ENCODE measurements at regions not wholly inside any gene's neighbourhood (a gene's known extent, or its start where the extent isn't known, plus 50 kb on each side); places are given as distances from the start of the nearest gene placed in this dataset.

DNA sequence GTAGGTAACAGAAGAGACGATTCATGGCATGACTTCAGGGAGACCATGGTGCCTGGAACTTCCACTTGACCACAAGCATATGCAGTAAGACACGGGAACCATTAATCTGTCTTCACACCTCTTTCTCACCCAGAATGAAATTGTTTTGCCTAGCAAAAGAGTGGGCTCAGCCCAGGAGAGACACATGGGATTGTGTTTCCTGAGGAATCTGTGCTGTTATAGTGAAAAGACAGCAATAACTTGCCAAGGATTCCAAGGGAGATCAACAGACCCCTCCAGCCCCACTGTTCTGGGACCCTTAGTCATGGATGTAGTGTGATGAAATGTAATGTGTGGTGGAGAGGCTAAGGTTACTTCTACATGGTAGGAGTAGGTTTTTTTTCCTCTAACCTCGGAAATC, 192.5 kb upstream of the NPVF start:
- H3K9ac ChIP-seq (ENCODE audit: low read length) = no peak overlapping the region
- H3K4me3 ChIP-seq (ENCODE audit: low read length) = no peak overlapping the region
- H3K27ac ChIP-seq (ENCODE audit: low read depth, low read length) = no peak overlapping the region
- H3K27me3 ChIP-seq (ENCODE audit: control insufficient read depth, insufficient read depth, low read length) = no peaks in the 10 kb centered on the region
- no peaks in the 10 kb centered on the region for H3K4me1 ChIP-seq (ENCODE audit: control insufficient read depth, insufficient read depth, low read length)
- no peaks in the 10 kb centered on the region for H3K36me3 ChIP-seq (ENCODE audit: control insufficient read depth, insufficient read depth, low read length)

- no peak overlapping the region for H3K27ac ChIP-seq (ENCODE audit: low read depth, low read length)
- H3K36me3 ChIP-seq (ENCODE audit: control insufficient read depth, insufficient read depth, low read length) = no peaks in the 10 kb centered on the region
- H3K4me3 ChIP-seq (ENCODE audit: low read length) = no peak overlapping the region
These were observed 195.8 kb upstream of the NPVF start for GRCh38 chr7:25424113-25424512.

DNA sequence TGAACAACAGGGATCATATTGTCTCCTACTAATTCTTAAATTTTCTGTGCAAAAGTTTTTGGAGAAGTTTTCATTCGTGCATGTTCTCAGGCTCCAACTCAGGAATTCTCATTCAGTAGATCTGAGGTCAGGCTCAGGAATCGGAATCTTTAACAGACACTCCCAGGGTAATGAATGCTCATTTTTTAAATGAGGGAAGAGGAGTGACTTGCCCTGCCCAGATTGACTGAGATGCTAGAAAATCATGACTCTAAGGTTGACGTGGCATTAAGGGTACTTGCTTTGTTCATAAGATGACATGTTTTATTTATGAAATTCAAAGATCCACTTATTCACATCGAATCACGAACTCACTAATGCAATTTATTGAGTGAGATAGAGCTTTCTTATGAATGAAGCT, 196.6 kb upstream of the NPVF start:
- no peak overlapping the region for H3K4me3 ChIP-seq (ENCODE audit: low read length)
- no peak overlapping the region for H3K9ac ChIP-seq (ENCODE audit: low read length)
- H3K27me3 ChIP-seq (ENCODE audit: control insufficient read depth, insufficient read depth, low read length) = no peaks in the 10 kb centered on the region
- no peaks in the 10 kb centered on the region for H3K36me3 ChIP-seq (ENCODE audit: control insufficient read depth, insufficient read depth, low read length)
- H3K4me1 ChIP-seq (ENCODE audit: control insufficient read depth, insufficient read depth, low read length) = no peaks in the 10 kb centered on the region
- no peak overlapping the region for H3K27ac ChIP-seq (ENCODE audit: low read depth, low read length)

More at GRCh38 chr7:25424113-25424512, 195.8 kb upstream of the NPVF start:
- H3K27me3 ChIP-seq (ENCODE audit: control insufficient read depth, insufficient read depth, low read length) = no peaks in the 10 kb centered on the region
- H3K9ac ChIP-seq (ENCODE audit: low read length) = no peak overlapping the region
- no peaks in the 10 kb centered on the region for H3K4me1 ChIP-seq (ENCODE audit: control insufficient read depth, insufficient read depth, low read length)

GRCh38 chr7:25427721-25428120, 199.4 kb upstream of the NPVF start:
- no peaks in the 10 kb centered on the region for H3K4me1 ChIP-seq (ENCODE audit: control insufficient read depth, insufficient read depth, low read length)
- no peak overlapping the region for H3K9ac ChIP-seq (ENCODE audit: low read length)
- H3K4me3 ChIP-seq (ENCODE audit: low read length) = no peak overlapping the region
- no peaks in the 10 kb centered on the region for H3K27me3 ChIP-seq (ENCODE audit: control insufficient read depth, insufficient read depth, low read length)
- H3K27ac ChIP-seq (ENCODE audit: low read depth, low read length) = no peak overlapping the region
- no peaks in the 10 kb centered on the region for H3K36me3 ChIP-seq (ENCODE audit: control insufficient read depth, insufficient read depth, low read length)

GRCh38 chr7:25429731-25430130, 201.4 kb upstream of the NPVF start:
- H3K4me1 ChIP-seq (ENCODE audit: control insufficient read depth, insufficient read depth, low read length) = no peaks in the 10 kb centered on the region
- H3K27ac ChIP-seq (ENCODE audit: low read depth, low read length) = no peak overlapping the region
- no peaks in the 10 kb centered on the region for H3K36me3 ChIP-seq (ENCODE audit: control insufficient read depth, insufficient read depth, low read length)
- H3K9ac ChIP-seq (ENCODE audit: low read length) = no peak overlapping the region
- H3K4me3 ChIP-seq (ENCODE audit: low read length) = no peak overlapping the region
- H3K27me3 ChIP-seq (ENCODE audit: control insufficient read depth, insufficient read depth, low read length) = no peaks in the 10 kb centered on the region

- Histone ChIP-seq H3K4me1 (ENCODE audit: control insufficient read depth, insufficient read depth, low read length) (no peaks in the 10 kb centered on the region), H3K36me3 (ENCODE audit: control insufficient read depth, insufficient read depth, low read length) (no peaks in the 10 kb centered on the region), H3K27ac (ENCODE audit: low read depth, low read length) (no peak overlapping the region), H3K27me3 (ENCODE audit: control insufficient read depth, insufficient read depth, low read length) (no peaks in the 10 kb centered on the region), H3K9ac (ENCODE audit: low read length) (no peak overlapping the region), H3K4me3 (ENCODE audit: low read length) (no peak overlapping the region)
These were observed 202.1 kb upstream of the NPVF start for GRCh38 chr7:25430200-25430931.

GRCh38 chr7:25431956-25432450, 203.7 kb upstream of the NPVF start:
- Histone ChIP-seq H3K9ac (ENCODE audit: low read length) (no peak overlapping the region), H3K27me3 (ENCODE audit: control insufficient read depth, insufficient read depth, low read length) (no peaks in the 10 kb centered on the region), H3K27ac (ENCODE audit: low read depth, low read length) (no peak overlapping the region), H3K4me3 (ENCODE audit: low read length) (no peak overlapping the region), H3K4me1 (ENCODE audit: control insufficient read depth, insufficient read depth, low read length) (no peaks in the 10 kb centered on the region), H3K36me3 (ENCODE audit: control insufficient read depth, insufficient read depth, low read length) (no peaks in the 10 kb centered on the region)

- Histone ChIP-seq H3K4me3 (ENCODE audit: low read length) (no peak overlapping the region), H3K36me3 (ENCODE audit: control insufficient read depth, insufficient read depth, low read length) (no peaks in the 10 kb centered on the region), H3K9ac (ENCODE audit: low read length) (no peak overlapping the region), H3K27ac (ENCODE audit: low read depth, low read length) (no peak overlapping the region), H3K4me1 (ENCODE audit: control insufficient read depth, insufficient read depth, low read length) (no peaks in the 10 kb centered on the region), H3K27me3 (ENCODE audit: control insufficient read depth, insufficient read depth, low read length) (no peaks in the 10 kb centered on the region)
These were observed 204.5 kb upstream of the NPVF start for GRCh38 chr7:25432807-25433206.

GRCh38 chr7:25436413-25436812, 208.1 kb upstream of the NPVF start:
- no peak overlapping the region for H3K9ac ChIP-seq (ENCODE audit: low read length)
- H3K36me3 ChIP-seq (ENCODE audit: control insufficient read depth, insufficient read depth, low read length) = no peaks in the 10 kb centered on the region
- H3K4me1 ChIP-seq (ENCODE audit: control insufficient read depth, insufficient read depth, low read length) = no peaks in the 10 kb centered on the region
- no peak overlapping the region for H3K27ac ChIP-seq (ENCODE audit: low read depth, low read length)
- H3K27me3 ChIP-seq (ENCODE audit: control insufficient read depth, insufficient read depth, low read length) = no peaks in the 10 kb centered on the region
- H3K4me3 ChIP-seq (ENCODE audit: low read length) = no peak overlapping the region

- H3K27ac ChIP-seq (ENCODE audit: low read depth, low read length) = no peak overlapping the region
- H3K4me3 ChIP-seq (ENCODE audit: low read length) = no peak overlapping the region
- no peak overlapping the region for H3K9ac ChIP-seq (ENCODE audit: low read length)
- no peaks in the 10 kb centered on the region for H3K27me3 ChIP-seq (ENCODE audit: control insufficient read depth, insufficient read depth, low read length)
- no peaks in the 10 kb centered on the region for H3K36me3 ChIP-seq (ENCODE audit: control insufficient read depth, insufficient read depth, low read length)
- H3K4me1 ChIP-seq (ENCODE audit: control insufficient read depth, insufficient read depth, low read length) = no peaks in the 10 kb centered on the region
These were observed 209.0 kb upstream of the NPVF start for GRCh38 chr7:25437308-25437707.

- no peaks in the 10 kb centered on the region for H3K27me3 ChIP-seq (ENCODE audit: control insufficient read depth, insufficient read depth, low read length)
- H3K27ac ChIP-seq (ENCODE audit: low read depth, low read length) = no peak overlapping the region
- H3K36me3 ChIP-seq (ENCODE audit: control insufficient read depth, insufficient read depth, low read length) = no peaks in the 10 kb centered on the region
- H3K4me1 ChIP-seq (ENCODE audit: control insufficient read depth, insufficient read depth, low read length) = no peaks in the 10 kb centered on the region
- no peak overlapping the region for H3K9ac ChIP-seq (ENCODE audit: low read length)
- H3K4me3 ChIP-seq (ENCODE audit: low read length) = no peak overlapping the region
These were observed 216.7 kb upstream of the NPVF start for GRCh38 chr7:25444991-25445390.

DNA sequence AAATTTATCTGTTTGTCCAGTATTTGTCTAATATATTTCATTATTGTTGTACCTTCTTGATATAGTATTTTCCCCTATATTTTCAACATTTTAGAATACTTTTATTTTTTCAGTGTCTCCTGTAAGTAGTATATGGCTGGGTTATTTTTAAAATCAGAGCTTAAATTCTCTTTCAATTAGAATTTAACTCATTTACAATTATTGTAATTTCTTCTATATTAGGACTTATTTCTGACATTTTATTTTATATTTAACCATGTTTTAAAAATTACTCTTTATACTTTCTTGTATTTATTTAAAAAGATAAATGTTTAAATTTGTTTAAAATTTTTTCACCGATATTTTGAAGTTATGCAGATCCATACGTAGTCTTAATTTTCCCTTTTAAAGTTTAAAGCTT, 220.0 kb upstream of the NPVF start:
- Histone ChIP-seq H3K27me3 (ENCODE audit: control insufficient read depth, insufficient read depth, low read length) (no peaks in the 10 kb centered on the region), H3K36me3 (ENCODE audit: control insufficient read depth, insufficient read depth, low read length) (no peaks in the 10 kb centered on the region), H3K27ac (ENCODE audit: low read depth, low read length) (no peak overlapping the region), H3K4me1 (ENCODE audit: control insufficient read depth, insufficient read depth, low read length) (no peaks in the 10 kb centered on the region), H3K4me3 (ENCODE audit: low read length) (no peak overlapping the region), H3K9ac (ENCODE audit: low read length) (no peak overlapping the region)

DNA sequence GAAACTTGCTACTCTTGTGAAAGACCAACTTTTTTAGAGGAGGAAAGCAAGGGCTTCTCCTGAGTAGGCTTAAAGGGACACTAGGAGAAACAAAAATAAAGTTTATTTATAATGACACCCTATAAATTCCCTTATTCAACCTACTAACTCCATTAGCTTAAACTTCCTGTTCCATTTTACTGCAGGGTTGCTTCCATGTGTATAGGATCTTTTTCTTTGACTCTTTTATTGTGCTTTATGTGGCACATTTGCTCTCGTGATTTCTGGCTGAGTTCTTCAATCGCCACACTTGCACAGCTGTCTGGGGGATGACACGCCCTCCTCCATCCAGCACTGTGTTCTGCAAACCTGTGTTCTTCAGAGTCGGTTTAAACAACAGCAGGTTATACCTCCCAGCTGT, 225.7 kb upstream of the NPVF start:
- no peak overlapping the region for H3K27ac ChIP-seq (ENCODE audit: low read depth, low read length)
- no peak overlapping the region for H3K9ac ChIP-seq (ENCODE audit: low read length)
- H3K36me3 ChIP-seq (ENCODE audit: control insufficient read depth, insufficient read depth, low read length) = no peaks in the 10 kb centered on the region
- H3K4me1 ChIP-seq (ENCODE audit: control insufficient read depth, insufficient read depth, low read length) = no peaks in the 10 kb centered on the region
- H3K4me3 ChIP-seq (ENCODE audit: low read length) = no peak overlapping the region
- no peaks in the 10 kb centered on the region for H3K27me3 ChIP-seq (ENCODE audit: control insufficient read depth, insufficient read depth, low read length)

Data from rectal smooth muscle tissue (tissue), 1 donor.